ENCODE measurements at regions not wholly inside any gene's neighbourhood (a gene's known extent, or its start where the extent isn't known, plus 50 kb on each side); places are given as distances from the start of the nearest gene placed in this dataset.

DNA sequence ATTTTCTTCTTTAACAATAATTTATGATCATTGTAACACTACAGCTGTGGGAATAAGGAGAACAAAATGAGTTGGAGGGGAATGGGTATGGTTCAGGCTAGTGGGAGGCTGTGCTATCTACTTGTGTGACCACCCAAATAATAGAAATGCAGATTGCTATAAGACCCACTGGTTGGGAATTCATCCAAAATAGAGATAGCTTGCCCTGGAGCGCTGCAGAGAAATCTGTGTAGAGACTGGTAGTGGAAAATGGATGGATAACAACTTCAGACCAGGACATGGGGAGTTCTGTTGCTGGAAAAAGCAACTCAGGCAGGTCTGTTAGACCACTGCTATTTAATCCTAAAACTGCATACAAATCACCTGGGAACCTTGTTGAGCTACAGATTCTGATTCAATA, 137.1 kb upstream of the MKLN1 start:
- H3K4me3 ChIP-seq (replicated peaks in 1 of 4; ENCODE audit: control extremely low read depth in 1 of 4, insufficient read depth in 1 of 4, low read depth in 3 of 4, low read length in 4 of 4), result no peak overlapping the region
- no peak overlapping the region for H3K9ac ChIP-seq (ENCODE audit: insufficient read depth, low read length)
- H3K79me2 ChIP-seq (ENCODE audit: control insufficient read depth, insufficient read depth, low read length), result no peaks in the 10 kb centered on the region
- H3K27ac ChIP-seq (ENCODE audit: insufficient read depth, low read length), result no peak overlapping the region
- no peaks in the 10 kb centered on the region for H3K27me3 ChIP-seq (ENCODE audit: control insufficient read depth, insufficient read depth, low read length)
- no peak overlapping the region for H3K4me2 ChIP-seq (ENCODE audit: extremely low read depth, insufficient read depth, low read length)
- no peaks in the 10 kb centered on the region for H3K36me3 ChIP-seq (ENCODE audit: control insufficient read depth, insufficient read depth, low read length)
- no peaks in the 10 kb centered on the region for H4K20me1 ChIP-seq (ENCODE audit: control insufficient read depth, extremely low read depth, insufficient read depth, low read length)
- no peaks in the 10 kb centered on the region for H3K9me3 ChIP-seq (ENCODE audit: control insufficient read depth, insufficient read depth, low read depth, low read length)
- no peak overlapping the region for H2AFZ ChIP-seq (ENCODE audit: low read length)
- DNase-seq (ENCODE audit: low read depth in 2 of 2), result no peak
- no peak for TF ChIP-seq EZH2 (IDR thresholded peaks at IDR 0.05; ENCODE audit: low read length, missing control alignments)
- TF ChIP-seq, protein P1, sequence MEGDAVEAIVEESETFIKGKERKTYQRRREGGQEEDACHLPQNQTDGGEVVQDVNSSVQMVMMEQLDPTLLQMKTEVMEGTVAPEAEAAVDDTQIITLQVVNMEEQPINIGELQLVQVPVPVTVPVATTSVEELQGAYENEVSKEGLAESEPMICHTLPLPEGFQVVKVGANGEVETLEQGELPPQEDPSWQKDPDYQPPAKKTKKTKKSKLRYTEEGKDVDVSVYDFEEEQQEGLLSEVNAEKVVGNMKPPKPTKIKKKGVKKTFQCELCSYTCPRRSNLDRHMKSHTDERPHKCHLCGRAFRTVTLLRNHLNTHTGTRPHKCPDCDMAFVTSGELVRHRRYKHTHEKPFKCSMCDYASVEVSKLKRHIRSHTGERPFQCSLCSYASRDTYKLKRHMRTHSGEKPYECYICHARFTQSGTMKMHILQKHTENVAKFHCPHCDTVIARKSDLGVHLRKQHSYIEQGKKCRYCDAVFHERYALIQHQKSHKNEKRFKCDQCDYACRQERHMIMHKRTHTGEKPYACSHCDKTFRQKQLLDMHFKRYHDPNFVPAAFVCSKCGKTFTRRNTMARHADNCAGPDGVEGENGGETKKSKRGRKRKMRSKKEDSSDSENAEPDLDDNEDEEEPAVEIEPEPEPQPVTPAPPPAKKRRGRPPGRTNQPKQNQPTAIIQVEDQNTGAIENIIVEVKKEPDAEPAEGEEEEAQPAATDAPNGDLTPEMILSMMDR (conservative IDR thresholded peaks at IDR 0.05 in 1 of 2, IDR thresholded peaks at IDR 0.05 in 1 of 2; ENCODE audit: low read depth in 1 of 2, low read length in 2 of 2), result no peak
- H3K4me1 ChIP-seq (ENCODE audit: control insufficient read depth, extremely low read depth, insufficient read depth, low read length), result peaks cover 12% of the 10 kb centered on the region

DNA sequence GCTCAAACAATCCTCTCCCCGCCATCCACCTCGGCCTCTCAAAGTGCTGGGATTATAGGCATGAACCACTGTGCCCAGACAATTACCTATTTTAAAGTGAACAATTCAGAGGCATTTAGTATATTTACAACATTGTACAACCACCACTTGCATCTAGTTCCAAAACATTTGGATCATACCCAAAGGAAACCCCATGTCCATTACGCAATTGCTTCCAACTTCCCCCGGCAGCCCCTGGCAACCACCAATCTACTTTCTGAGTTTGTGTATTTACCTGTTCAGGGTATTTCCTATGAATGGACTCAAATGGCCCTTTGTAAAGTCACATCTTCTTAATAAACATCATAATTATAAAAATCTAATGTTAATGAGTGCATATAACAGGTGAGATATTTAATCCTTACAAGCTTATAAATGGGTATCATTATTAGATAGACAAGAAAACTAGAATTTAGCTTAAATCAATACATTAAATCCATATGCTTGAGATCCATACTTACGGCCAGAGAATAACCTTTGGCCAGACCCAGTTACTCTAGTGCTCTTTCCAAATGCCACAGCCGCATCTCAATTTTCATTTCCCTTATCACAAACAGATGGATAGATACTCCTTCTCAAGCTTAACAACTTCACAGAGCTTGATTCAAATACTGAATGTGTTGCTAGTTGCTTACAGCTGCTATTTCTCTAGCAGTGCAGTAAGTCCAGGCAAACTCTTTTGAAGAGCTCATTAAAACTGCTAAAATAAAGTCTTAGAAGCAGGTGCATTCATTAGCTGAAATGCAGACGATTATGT, 133.4 kb upstream of the MKLN1 start:
- Histone ChIP-seq H2AFZ (ENCODE audit: low read length) (no peak overlapping the region), H3K9ac (ENCODE audit: insufficient read depth, low read length) (no peak overlapping the region), H3K79me2 (ENCODE audit: control insufficient read depth, insufficient read depth, low read length) (no peaks in the 10 kb centered on the region), H3K4me2 (ENCODE audit: extremely low read depth, insufficient read depth, low read length) (no peak overlapping the region), H3K27me3 (ENCODE audit: control insufficient read depth, insufficient read depth, low read length) (no peaks in the 10 kb centered on the region), H3K9me3 (ENCODE audit: control insufficient read depth, insufficient read depth, low read depth, low read length) (no peaks in the 10 kb centered on the region), H4K20me1 (ENCODE audit: control insufficient read depth, extremely low read depth, insufficient read depth, low read length) (no peaks in the 10 kb centered on the region), H3K27ac (ENCODE audit: insufficient read depth, low read length) (no peak overlapping the region), H3K4me3 (replicated peaks in 1 of 4; ENCODE audit: control extremely low read depth in 1 of 4, insufficient read depth in 1 of 4, low read depth in 3 of 4, low read length in 4 of 4) (no peak overlapping the region), H3K4me1 (ENCODE audit: control insufficient read depth, extremely low read depth, insufficient read depth, low read length) (peaks cover 9% of the 10 kb centered on the region), H3K36me3 (ENCODE audit: control insufficient read depth, insufficient read depth, low read length) (no peaks in the 10 kb centered on the region)
- TF ChIP-seq EZH2 (IDR thresholded peaks at IDR 0.05; ENCODE audit: low read length, missing control alignments), result no peak
- TF ChIP-seq, protein P1 (conservative IDR thresholded peaks at IDR 0.05 in 1 of 2, IDR thresholded peaks at IDR 0.05 in 1 of 2; ENCODE audit: low read depth in 1 of 2, low read length in 2 of 2), result no peak
- peak in 1 of 2 donors; percentile 22 for DNase-seq (ENCODE audit: low read depth in 2 of 2)

DNA sequence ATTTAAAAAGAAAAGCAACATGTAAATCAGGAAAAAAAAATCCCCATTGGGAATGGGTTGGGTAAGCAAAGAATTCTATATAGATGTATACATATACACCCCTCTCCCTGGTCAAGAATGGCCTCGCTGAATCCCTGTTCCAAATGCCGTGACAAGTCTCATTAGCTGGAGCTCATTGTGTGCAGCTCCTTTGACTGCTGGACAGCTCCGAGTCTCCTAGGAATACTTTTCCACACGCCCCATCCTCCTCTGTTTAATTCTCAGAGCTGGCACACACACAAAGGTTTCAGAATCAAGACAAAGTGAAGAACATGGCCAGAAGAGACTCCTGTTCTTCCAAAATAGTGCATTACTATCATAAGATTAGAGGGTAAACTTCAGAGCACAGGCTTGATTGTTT, 130.9 kb upstream of the MKLN1 start:
- no peaks in the 10 kb centered on the region for H3K4me1 ChIP-seq (ENCODE audit: control insufficient read depth, extremely low read depth, insufficient read depth, low read length)
- DNase-seq (ENCODE audit: low read depth in 2 of 2), result peak; percentile 44 to 47
- no peak overlapping the region for H3K4me2 ChIP-seq (ENCODE audit: extremely low read depth, insufficient read depth, low read length)

More for the DNA sequence above, 130.9 kb upstream of the MKLN1 start:
- no peaks in the 10 kb centered on the region for H4K20me1 ChIP-seq (ENCODE audit: control insufficient read depth, extremely low read depth, insufficient read depth, low read length)
- no peak overlapping the region for H3K27ac ChIP-seq (ENCODE audit: insufficient read depth, low read length)
- no peak overlapping the region for H3K9ac ChIP-seq (ENCODE audit: insufficient read depth, low read length)
- H2AFZ ChIP-seq (ENCODE audit: low read length), result no peak overlapping the region
- no peaks in the 10 kb centered on the region for H3K79me2 ChIP-seq (ENCODE audit: control insufficient read depth, insufficient read depth, low read length)
- no peak overlapping the region for H3K4me3 ChIP-seq (replicated peaks in 1 of 4; ENCODE audit: control extremely low read depth in 1 of 4, insufficient read depth in 1 of 4, low read depth in 3 of 4, low read length in 4 of 4)
- no peak for TF ChIP-seq EZH2 (IDR thresholded peaks at IDR 0.05; ENCODE audit: low read length, missing control alignments)
- TF ChIP-seq, protein P1 (conservative IDR thresholded peaks at IDR 0.05 in 1 of 2, IDR thresholded peaks at IDR 0.05 in 1 of 2; ENCODE audit: low read depth in 1 of 2, low read length in 2 of 2), result no peak
- H3K9me3 ChIP-seq (ENCODE audit: control insufficient read depth, insufficient read depth, low read depth, low read length), result no peaks in the 10 kb centered on the region
- H3K36me3 ChIP-seq (ENCODE audit: control insufficient read depth, insufficient read depth, low read length), result no peaks in the 10 kb centered on the region
- H3K27me3 ChIP-seq (ENCODE audit: control insufficient read depth, insufficient read depth, low read length), result no peaks in the 10 kb centered on the region
